GM23338 (cell line): ENCODE measurements at regions not wholly inside any gene's neighbourhood (a gene's known extent, or its start where the extent isn't known, plus 50 kb on each side); places are given as distances from the start of the nearest gene placed in this dataset.

Source experiments
- ATAC-seq: fragments of 200-7000 bp; cut with Tn5 transposase; 3 replicates; pipeline ENCODE4 v1.9.1; 2020
- DNase-seq: peaks from one replicate; pipeline ENCODE4 v3.0.0-alpha.2; 2015; ENCODE audit warnings: low spot score
- H2AFZ ChIP-seq: fragments of 200-600 bp; sonication (generic); 2 replicates; pipeline ENCODE4 v1.8.0; 2016; ENCODE audit warnings: antibody characterized with exemption, mild to moderate bottlenecking, moderate library complexity
- H3F3A ChIP-seq: fragments of 200-600 bp; sonication (generic); replicated peaks from 2 replicates; pipeline ENCODE4 v1.8.0; 2017; ENCODE audit warnings: antibody characterized with exemption, mixed run types, low read depth
- H3K27ac ChIP-seq: fragments of 200-600 bp; sonication (generic); 2 replicates; pipeline ENCODE4 v1.6.1; 2016; ENCODE audit warnings: low read depth
- H3K27me3 ChIP-seq: fragments of 200-600 bp; sonication (generic); 2 replicates; pipeline ENCODE4 v1.8.0; 2016; ENCODE audit warnings: mild to moderate bottlenecking, mixed run types, moderate library complexity; ENCODE audit not compliant: insufficient read depth
- H3K36me3 ChIP-seq: fragments of 200-600 bp; sonication (generic); 2 replicates; pipeline ENCODE4 v1.8.0; 2016; ENCODE audit warnings: mild to moderate bottlenecking; ENCODE audit not compliant: insufficient read depth
- H3K4me1 ChIP-seq: fragments of 200-600 bp; sonication (generic); 2 replicates; pipeline ENCODE4 v1.8.0; 2016; ENCODE audit warnings: mild to moderate bottlenecking, moderate library complexity; ENCODE audit not compliant: insufficient read depth
- H3K4me2 ChIP-seq: fragments of 200-600 bp; sonication (generic); 2 replicates; pipeline ENCODE4 v1.7.1; 2017; ENCODE audit warnings: mixed run types
- H3K4me3 ChIP-seq: fragments of 200-600 bp; sonication (generic); 2 replicates; pipeline ENCODE4 v1.6.1; 2016; ENCODE audit warnings: mixed run types
- H3K79me2 ChIP-seq: fragments of 200-600 bp; sonication (generic); replicated peaks from 2 replicates; pipeline ENCODE4 v1.8.0; 2017; ENCODE audit warnings: mild to moderate bottlenecking; ENCODE audit not compliant: insufficient read depth
- H3K9me2 ChIP-seq: fragments of 200-600 bp; sonication (generic); 2 replicates; pipeline ENCODE4 v1.8.0; 2017; ENCODE audit not compliant: insufficient read depth
- H4K20me1 ChIP-seq: fragments of 200-600 bp; sonication (generic); replicated peaks from 2 replicates; pipeline ENCODE4 v1.8.0; 2017; ENCODE audit warnings: mild to moderate bottlenecking; ENCODE audit not compliant: insufficient read depth
- H3K27ac Mint-ChIP-seq: 2 replicates; pipeline ENCODE4 v1.8.0; 2020; ENCODE audit warnings: inconsistent platforms, mild to moderate bottlenecking, moderate library complexity, mixed read lengths
- H3K27me3 Mint-ChIP-seq: 3 replicates; pipeline ENCODE4 v1.8.0; 2022; ENCODE audit warnings: low read depth, mild to moderate bottlenecking, moderate library complexity, mixed read lengths, inconsistent platforms; ENCODE audit not compliant: insufficient read depth, poor library complexity
- H3K36me3 Mint-ChIP-seq: 3 replicates; pipeline ENCODE4 v1.8.0; 2021; ENCODE audit warnings: low read depth, mild to moderate bottlenecking, inconsistent platforms, moderate library complexity, mixed read lengths
- H3K4me1 Mint-ChIP-seq: 3 replicates; pipeline ENCODE4 v1.8.0; 2020; ENCODE audit warnings: mild to moderate bottlenecking, inconsistent platforms, mixed read lengths
- H3K4me3 Mint-ChIP-seq: 3 replicates; pipeline ENCODE4 v1.8.0; 2021; ENCODE audit warnings: moderate library complexity, mild to moderate bottlenecking, inconsistent platforms, mixed read lengths
- H3K9me3 Mint-ChIP-seq: 3 replicates; pipeline ENCODE4 v1.8.0; 2020; ENCODE audit warnings: moderate library complexity, mild to moderate bottlenecking, inconsistent platforms, mixed read lengths
- CREB1 ChIP-seq: fragments of 250-450 bp; sonication (Bioruptor Pico); IDR thresholded peaks from 2 replicates; pipeline ENCODE4 v1.5.0; 2020; ENCODE audit warnings: low read depth, mild to moderate bottlenecking, moderate library complexity
- CTCF ChIP-seq, 2 experiments: fragments of 200-600 bp in 1 of 2; sonication (generic) in 1 of 2; conservative IDR thresholded peaks; 2 replicates each; pipeline versions ENCODE4 v1.5.1 to v1.6.1; 2016 to 2017; ENCODE audit warnings: antibody characterized with exemption in 2 of 2, low read depth in 2 of 2, mild to moderate bottlenecking in 2 of 2, moderate library complexity in 1 of 2
- ETS1 ChIP-seq: IDR thresholded peaks from 2 replicates; pipeline ENCODE4 v1.6.1; 2016; ENCODE audit warnings: antibody characterized with exemption
- EZH2 ChIP-seq: fragments of 200-600 bp; sonication (generic); IDR thresholded peaks from one replicate; pipeline ENCODE4 v1.8.0; 2017; ENCODE audit warnings: antibody characterized with exemption, mild to moderate bottlenecking, low read depth; ENCODE audit not compliant: unreplicated experiment
- JUNB ChIP-seq: IDR thresholded peaks from one replicate; pipeline ENCODE4 v1.6.1; 2016; ENCODE audit warnings: antibody characterized with exemption; ENCODE audit not compliant: unreplicated experiment
- NANOG ChIP-seq: IDR thresholded peaks from 2 replicates; pipeline ENCODE4 v1.6.1; 2016; ENCODE audit warnings: antibody characterized with exemption, borderline replicate concordance
- POLR2AphosphoS5 ChIP-seq: IDR thresholded peaks from 2 replicates; pipeline ENCODE4 v1.6.1; 2016; ENCODE audit warnings: antibody characterized with exemption, low read depth
- REST ChIP-seq: IDR thresholded peaks from one replicate; pipeline ENCODE4 v1.6.1; 2018; ENCODE audit warnings: antibody characterized with exemption; ENCODE audit not compliant: unreplicated experiment
- STAT1 ChIP-seq: IDR thresholded peaks from one replicate; pipeline ENCODE4 v1.6.1; 2016; ENCODE audit warnings: antibody characterized with exemption; ENCODE audit not compliant: unreplicated experiment
- ZNF114 ChIP-seq: fragments of 250-450 bp; sonication (Bioruptor Pico); IDR thresholded peaks from 2 replicates; pipeline ENCODE4 v1.5.0; 2020; ENCODE audit warnings: mild to moderate bottlenecking, moderate library complexity
- ZNF331 ChIP-seq: fragments of 250-450 bp; sonication (Bioruptor Pico); IDR thresholded peaks from 2 replicates; pipeline ENCODE4 v1.5.0; 2020; ENCODE audit warnings: low read depth, mild to moderate bottlenecking, moderate library complexity
- ZNF462 ChIP-seq: fragments of 250-450 bp; sonication (Bioruptor Pico); IDR thresholded peaks from 2 replicates; pipeline ENCODE4 v1.5.0; 2020; ENCODE audit warnings: mild to moderate bottlenecking, moderate library complexity

GRCh38 chr2:4718777-4719176 is 973.4 kb upstream of the SOX11 start (continued):
- TF ChIP-seq REST (no peak), CREB1 (CRISPR knock-in tag) (no peak)

GRCh38 chr2:4725618-4726017 is 966.6 kb upstream of the SOX11 start:
- Mint-ChIP-seq H3K4me3 (no peak overlapping the region), H3K4me1 (no peaks in the 10 kb centered on the region), H3K27ac (no peak overlapping the region), H3K27me3 (no peaks in the 10 kb centered on the region), H3K9me3 (peaks cover 56% of the 10 kb centered on the region), H3K36me3 (peaks cover 6% of the 10 kb centered on the region; the same call in 2 of the 3 replicates)
- H3K9me2 ChIP-seq, result no peaks in the 10 kb centered on the region
- H3K4me2 ChIP-seq, result no peak overlapping the region
- no peak overlapping the region for H3K4me3 ChIP-seq
- no peak overlapping the region for H3K27ac ChIP-seq
- no peaks in the 10 kb centered on the region for H3K4me1 ChIP-seq
- no peak overlapping the region for H2AFZ ChIP-seq
- H3K36me3 ChIP-seq, result no peaks in the 10 kb centered on the region
- H3F3A ChIP-seq, result no peaks in the 10 kb centered on the region
- ATAC-seq (no peak), DNase-seq (no peak)
- H3K79me2 ChIP-seq, result no peaks in the 10 kb centered on the region
- H4K20me1 ChIP-seq, result no peaks in the 10 kb centered on the region
- no peaks in the 10 kb centered on the region for H3K27me3 ChIP-seq
- TF ChIP-seq EZH2, result no peak
- TF ChIP-seq STAT1, result no peak
- no peak for TF ChIP-seq ETS1
- TF ChIP-seq ZNF114 (CRISPR knock-in tag), result no peak
- no peak for TF ChIP-seq NANOG
- no peak for TF ChIP-seq CREB1 (CRISPR knock-in tag)
- TF ChIP-seq CTCF (conservative IDR thresholded peaks at IDR 0.05; ENCODE audit: low read depth in 2 of 2), result no peak
- no peak for TF ChIP-seq ZNF462 (CRISPR knock-in tag)
- TF ChIP-seq POLR2AphosphoS5, result no peak
- no peak for TF ChIP-seq JUNB
- TF ChIP-seq ZNF331, result no peak
